GM12873 (cell line): ENCODE measurements at regions not wholly inside any gene's neighbourhood (a gene's known extent, or its start where the extent isn't known, plus 50 kb on each side); places are given as distances from the start of the nearest gene placed in this dataset.

Experiments used
- TF ChIP-seq, protein P1 (sequence below): IDR thresholded peaks from 2 replicates; pipeline ENCODE4 v1.5.1; 2012; ENCODE audit warnings: low read depth, mild to moderate bottlenecking, moderate library complexity, low read length, control low read depth; ENCODE audit not compliant: insufficient read depth; ENCODE audit errors: missing control alignments

DNA sequence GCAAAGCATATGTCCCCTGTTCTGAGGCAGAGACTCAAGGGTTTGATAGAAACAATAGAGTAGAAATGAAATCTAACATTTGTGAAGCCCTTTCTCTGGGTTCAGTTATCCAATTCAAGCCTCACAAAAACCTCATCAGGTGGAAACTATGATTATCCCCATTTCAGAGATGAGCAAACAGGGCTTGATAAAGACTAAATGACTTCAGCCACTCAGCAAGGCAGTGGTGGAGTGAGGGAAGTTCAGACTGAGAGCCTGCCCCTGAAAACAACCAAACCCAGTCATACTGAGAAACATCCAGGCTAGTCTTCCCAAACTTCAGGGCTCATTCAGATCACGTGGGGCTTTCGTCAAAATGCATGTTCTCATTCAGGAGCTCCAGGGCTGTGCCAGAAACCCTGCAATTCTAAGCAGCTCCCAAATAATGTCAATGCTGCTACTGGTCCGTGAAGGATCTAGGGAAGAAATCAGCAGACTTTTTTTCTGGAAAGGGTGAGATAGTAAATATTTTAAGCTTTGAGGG, 109.6 kb upstream of the KIT start:
- TF ChIP-seq, protein P1, sequence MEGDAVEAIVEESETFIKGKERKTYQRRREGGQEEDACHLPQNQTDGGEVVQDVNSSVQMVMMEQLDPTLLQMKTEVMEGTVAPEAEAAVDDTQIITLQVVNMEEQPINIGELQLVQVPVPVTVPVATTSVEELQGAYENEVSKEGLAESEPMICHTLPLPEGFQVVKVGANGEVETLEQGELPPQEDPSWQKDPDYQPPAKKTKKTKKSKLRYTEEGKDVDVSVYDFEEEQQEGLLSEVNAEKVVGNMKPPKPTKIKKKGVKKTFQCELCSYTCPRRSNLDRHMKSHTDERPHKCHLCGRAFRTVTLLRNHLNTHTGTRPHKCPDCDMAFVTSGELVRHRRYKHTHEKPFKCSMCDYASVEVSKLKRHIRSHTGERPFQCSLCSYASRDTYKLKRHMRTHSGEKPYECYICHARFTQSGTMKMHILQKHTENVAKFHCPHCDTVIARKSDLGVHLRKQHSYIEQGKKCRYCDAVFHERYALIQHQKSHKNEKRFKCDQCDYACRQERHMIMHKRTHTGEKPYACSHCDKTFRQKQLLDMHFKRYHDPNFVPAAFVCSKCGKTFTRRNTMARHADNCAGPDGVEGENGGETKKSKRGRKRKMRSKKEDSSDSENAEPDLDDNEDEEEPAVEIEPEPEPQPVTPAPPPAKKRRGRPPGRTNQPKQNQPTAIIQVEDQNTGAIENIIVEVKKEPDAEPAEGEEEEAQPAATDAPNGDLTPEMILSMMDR: no peak

DNA sequence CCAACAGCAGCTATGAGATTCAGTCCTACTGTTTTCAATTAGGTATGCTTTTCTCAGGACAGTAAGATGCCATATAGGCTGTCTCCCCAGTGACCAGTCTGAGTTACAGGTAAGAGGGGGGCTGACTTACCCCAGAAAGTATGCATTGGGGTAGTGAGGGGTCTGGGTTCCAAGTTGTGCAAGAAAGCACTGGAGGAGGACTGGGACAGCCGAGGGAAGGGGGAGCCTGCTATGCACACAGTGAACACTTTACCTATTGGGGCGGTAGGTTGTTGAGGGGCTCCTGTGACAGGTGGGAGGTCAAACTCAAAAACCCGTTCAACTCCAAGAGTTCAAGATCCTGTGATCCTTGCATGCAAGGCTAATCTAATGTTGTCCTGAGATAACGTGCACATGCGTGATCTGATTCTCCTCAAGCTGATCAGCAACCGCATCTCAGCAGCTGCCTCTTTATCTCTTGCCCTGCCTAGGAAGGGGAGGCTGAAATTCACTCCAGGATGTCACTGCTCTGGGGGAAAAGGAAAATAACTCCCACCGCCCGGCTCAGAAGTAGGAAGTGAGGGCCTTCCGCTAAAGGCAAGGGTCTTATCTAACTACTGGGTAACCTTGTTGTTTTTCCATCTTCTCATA, 108.8 kb upstream of the KIT start:
- TF ChIP-seq, protein P1: no peak

DNA sequence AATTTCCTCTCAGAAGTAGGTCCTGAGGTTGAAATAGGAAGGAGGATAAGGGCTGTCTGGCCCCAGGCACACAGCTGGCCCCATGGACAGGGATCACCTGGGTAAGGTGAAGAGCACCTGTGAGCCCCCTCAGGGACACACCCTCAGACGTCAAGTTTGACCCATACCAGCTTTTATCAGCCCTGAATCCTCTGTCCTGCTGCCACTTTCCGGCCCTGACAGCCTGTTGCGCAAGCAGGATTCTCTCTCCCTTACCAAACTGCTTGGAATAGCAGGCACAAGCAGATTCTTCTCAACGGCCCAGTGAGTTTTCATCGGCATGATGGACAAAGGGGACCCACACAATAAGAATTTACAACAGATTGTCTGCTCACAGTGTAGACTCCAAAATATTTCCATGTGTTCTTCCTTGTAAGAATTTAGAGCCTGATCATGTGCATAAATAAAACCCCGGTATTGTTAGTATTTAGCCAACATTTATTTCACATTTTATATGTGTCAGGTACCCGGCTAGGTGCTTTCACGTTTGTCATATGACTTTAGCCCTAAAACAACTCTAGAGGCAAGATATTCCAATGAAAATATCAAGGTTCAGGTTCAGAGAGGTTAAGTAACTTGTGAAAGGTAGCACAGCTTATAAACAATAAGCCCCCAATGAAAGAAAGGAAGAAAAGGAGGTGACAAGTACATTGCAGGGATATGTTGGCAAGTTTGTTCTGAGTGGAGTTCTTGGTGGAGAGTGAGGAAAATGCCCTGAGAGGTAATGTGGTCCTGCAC, 107.2 kb upstream of the KIT start:
- TF ChIP-seq, protein P1: no peak

DNA sequence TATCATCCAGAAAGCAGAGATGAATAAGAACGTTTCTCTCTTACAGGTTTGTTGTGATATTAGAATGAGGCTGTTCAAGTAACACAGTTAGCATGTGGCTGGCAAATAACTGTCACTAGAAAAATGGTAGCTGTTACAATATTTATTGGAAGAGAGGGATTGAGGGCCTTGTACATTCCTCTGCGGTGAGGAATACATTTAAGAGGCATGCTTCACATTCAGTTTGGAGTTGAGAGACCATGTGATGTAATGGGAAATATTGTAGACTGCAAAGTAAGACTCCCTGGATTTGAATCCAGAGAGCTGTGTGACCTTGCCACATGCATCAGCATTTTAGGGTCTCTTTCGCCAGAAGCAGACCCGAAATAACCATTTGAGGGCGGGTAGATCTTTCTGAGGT, 104.8 kb upstream of the KIT start:
- TF ChIP-seq, protein P1: no peak

DNA sequence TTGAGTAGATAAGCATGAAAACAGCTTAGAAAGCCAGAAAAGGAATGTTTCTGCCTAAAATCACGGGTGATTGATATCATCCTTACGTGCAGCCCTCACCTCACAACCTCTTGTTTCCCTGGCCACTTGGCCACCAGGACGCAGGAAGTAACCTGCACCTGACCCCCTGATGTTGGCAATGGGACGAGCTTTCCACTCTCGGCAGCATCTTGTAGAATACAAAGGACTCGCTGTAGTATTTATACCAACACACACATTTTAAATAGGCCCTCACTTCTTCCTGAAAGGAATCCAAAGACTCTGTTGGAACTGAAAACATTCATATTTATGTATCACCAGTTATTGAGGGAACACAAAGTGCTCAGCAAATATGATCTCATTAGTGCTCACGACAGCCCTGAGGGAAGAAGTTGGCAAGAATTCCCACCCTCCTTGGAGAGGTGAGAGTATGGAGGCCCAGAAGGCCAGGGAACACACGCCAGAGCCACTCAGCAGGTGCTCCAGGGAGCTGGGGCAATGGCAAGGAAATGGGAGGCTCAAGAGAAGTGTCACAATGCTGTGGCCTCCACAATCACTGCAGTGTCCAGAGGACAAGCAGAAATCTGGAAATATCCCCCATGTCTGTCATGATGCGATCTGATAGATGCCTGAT, 103.3 kb upstream of the KIT start:
- TF ChIP-seq, protein P1: no peak

DNA sequence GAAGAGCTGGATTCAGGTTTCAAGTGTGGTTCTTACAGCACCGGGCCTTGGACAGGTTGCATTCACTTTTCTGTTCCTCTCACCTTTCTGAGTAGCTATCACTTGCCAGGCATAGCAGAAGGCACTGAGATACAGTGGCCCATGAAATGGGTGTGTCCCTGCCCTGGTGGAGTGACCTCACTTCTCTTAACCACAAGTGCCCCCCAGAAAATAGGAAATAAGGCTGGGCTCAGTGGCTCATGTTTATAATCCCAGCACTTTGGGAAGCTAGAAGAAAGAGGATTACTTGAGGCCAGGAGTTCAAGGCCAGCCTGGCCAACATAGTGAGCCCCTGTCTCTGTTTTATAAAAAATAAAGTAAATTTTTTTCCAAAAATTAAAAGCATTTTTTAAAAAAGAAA, 101.7 kb upstream of the KIT start:
- TF ChIP-seq, protein P1: no peak

DNA sequence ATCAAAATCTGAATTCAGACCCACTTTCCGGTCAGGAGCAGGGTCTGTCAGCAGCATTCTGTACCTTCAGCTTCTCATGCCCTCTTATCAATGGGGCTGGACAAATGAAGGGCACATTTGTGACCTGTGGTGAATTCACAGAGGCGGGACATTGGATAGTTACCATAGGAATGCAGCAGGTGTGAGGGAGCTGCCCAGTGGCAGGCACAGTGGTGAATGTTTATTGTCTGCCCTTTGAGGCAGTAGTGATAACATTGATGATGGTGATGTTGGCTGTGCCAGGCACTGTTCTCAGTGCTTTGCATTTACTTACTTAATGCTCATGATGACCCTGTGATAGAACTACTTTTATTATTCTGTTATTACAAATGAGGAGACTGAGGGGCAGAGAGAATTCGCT, 101.2 kb upstream of the KIT start:
- TF ChIP-seq, protein P1: no peak
